ENCODE measurements at regions not wholly inside any gene's neighbourhood (a gene's known extent, or its start where the extent isn't known, plus 50 kb on each side); places are given as distances from the start of the nearest gene placed in this dataset.

DNA sequence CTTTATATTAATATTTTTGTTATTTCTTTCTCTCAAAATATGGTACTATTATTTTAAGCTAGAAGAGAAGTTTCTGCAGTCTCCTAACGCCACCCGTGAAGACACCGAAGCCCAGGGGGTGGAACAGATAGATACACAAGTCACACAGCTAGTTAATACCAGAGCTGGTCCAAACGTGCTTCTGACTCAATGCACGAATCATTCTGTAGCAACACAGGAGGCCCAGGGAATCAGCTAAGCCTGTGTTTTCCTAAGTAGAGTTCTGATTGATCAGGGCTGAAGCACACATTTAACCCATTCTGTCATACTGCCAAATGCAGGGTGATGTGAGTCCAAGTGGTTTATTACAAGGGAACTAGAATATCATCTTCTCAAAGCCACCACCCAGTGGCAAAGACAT lies 116.9 kb upstream of the PWP1 start:
- Histone ChIP-seq H3K79me2 (ENCODE audit: low read length) (no peaks in the 10 kb centered on the region), H3K9me2 (replicated peaks; ENCODE audit: low read length) (no peaks in the 10 kb centered on the region), H3K4me3 (ENCODE audit: low read length) (no peak overlapping the region), H3F3A (ENCODE audit: low read length, unreplicated experiment) (no peaks in the 10 kb centered on the region), H3K27ac (ENCODE audit: low read length) (no peak overlapping the region), H3K9ac (ENCODE audit: low read length) (no peak overlapping the region), H3K27me3 (ENCODE audit: low read length) (no peaks in the 10 kb centered on the region), H3K4me2 (ENCODE audit: low read length) (no peak overlapping the region), H3K4me1 (ENCODE audit: insufficient read depth, low read length) (no peaks in the 10 kb centered on the region), H4K20me1 (ENCODE audit: low read length) (no peaks in the 10 kb centered on the region), H3K36me3 (ENCODE audit: low read depth, low read length) (no peaks in the 10 kb centered on the region), H2AFZ (ENCODE audit: low read length) (no peak overlapping the region), H3K9me3 (ENCODE audit: low read length) (no peaks in the 10 kb centered on the region)
- ChIA-PET CTCF (no interaction called here), POLR2A (ENCODE audit: unreplicated experiment) (no interaction called here)
- TF ChIP-seq CTCF (conservative IDR thresholded peaks at IDR 0.05; ENCODE audit: low read depth, low read length): no peak
- no peak for TF ChIP-seq EZH2 (IDR thresholded peaks at IDR 0.05; ENCODE audit: low read length, unreplicated experiment)
- no peak for TF ChIP-seq EZH2phosphoT487 (IDR thresholded peaks at IDR 0.05; ENCODE audit: borderline replicate concordance, low read length)
- no TSS peak for BruUV-seq (replicated peaks)
- DNase-seq: peak; percentile 43
- intact Hi-C loops (cut with micrococcal nuclease): no loop called here
- no peak for ATAC-seq

DNA sequence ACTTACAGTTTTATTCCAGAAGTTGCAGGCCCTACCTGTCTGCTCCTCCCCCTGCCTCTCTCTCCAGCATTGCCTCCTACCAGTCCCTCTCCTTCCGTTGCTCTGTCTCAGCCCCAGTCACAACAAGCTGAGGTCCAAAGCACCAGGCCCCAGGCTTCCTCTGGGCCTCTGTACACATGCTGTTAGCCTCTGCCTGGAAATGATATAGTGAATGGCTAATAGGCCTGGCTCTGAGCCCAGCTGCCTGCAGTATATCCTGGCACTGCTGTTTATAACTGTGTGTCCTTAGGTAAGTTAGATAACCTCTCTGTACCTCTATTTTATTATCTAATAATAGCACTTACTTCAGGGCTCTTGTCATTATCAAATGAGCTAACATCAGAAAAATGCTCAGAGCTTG lies 114.9 kb upstream of the PWP1 start:
- H3K27me3 ChIP-seq (ENCODE audit: low read length): no peaks in the 10 kb centered on the region
- H3K79me2 ChIP-seq (ENCODE audit: low read length): no peaks in the 10 kb centered on the region
- no peak overlapping the region for H3K9ac ChIP-seq (ENCODE audit: low read length)
- H3K36me3 ChIP-seq (ENCODE audit: low read depth, low read length): no peaks in the 10 kb centered on the region
- no peaks in the 10 kb centered on the region for H3F3A ChIP-seq (ENCODE audit: low read length, unreplicated experiment)
- TF ChIP-seq EZH2 (IDR thresholded peaks at IDR 0.05; ENCODE audit: low read length, unreplicated experiment) (no peak), EZH2phosphoT487 (IDR thresholded peaks at IDR 0.05; ENCODE audit: borderline replicate concordance, low read length) (no peak), CTCF (conservative IDR thresholded peaks at IDR 0.05; ENCODE audit: low read depth, low read length) (no peak)
- CTCF ChIA-PET: no interaction called here
- ATAC-seq (no peak), DNase-seq (peak; percentile 28)
- no peak overlapping the region for H2AFZ ChIP-seq (ENCODE audit: low read length)
- H3K4me3 ChIP-seq (ENCODE audit: low read length): no peak overlapping the region
- POLR2A ChIA-PET (ENCODE audit: unreplicated experiment): interaction anchor here (0.6 kb wide), 1 partner anchor 74 kb away, joined by 4 read pairs; no protein-coding TSS in a partner anchor
- no peak overlapping the region for H3K4me2 ChIP-seq (ENCODE audit: low read length)
- H3K9me2 ChIP-seq (replicated peaks; ENCODE audit: low read length): no peaks in the 10 kb centered on the region
- BruUV-seq (replicated peaks): no TSS peak
- no peaks in the 10 kb centered on the region for H3K9me3 ChIP-seq (ENCODE audit: low read length)
- no peak overlapping the region for H3K27ac ChIP-seq (ENCODE audit: low read length)
- intact Hi-C loops (cut with micrococcal nuclease): no loop called here
- no peaks in the 10 kb centered on the region for H4K20me1 ChIP-seq (ENCODE audit: low read length)
- H3K4me1 ChIP-seq (ENCODE audit: insufficient read depth, low read length): no peaks in the 10 kb centered on the region

DNA sequence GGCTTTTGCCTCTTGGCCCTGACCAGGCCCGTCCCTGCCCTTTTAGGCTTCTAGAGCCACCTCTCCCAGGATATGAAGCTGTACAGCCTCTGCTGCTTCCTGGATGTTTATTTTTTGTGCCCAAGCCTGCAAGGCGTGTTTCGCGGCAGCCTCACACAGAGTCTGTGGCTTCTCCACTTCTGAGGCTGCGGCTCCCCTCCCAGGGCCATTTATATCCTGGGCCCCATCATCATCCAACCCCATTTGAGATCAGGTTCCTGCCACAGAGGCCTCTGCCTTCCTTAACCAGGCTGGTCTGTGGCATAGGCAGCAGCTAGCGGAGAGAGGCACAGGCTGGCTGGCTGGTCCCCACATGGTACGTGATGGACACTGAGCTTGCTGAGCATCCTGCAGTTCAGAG lies 114.1 kb upstream of the PWP1 start:
- POLR2A ChIA-PET (ENCODE audit: unreplicated experiment): interaction anchor here (0.6 kb wide), 1 partner anchor 75 kb away, joined by 4 read pairs; no protein-coding TSS in a partner anchor

More for the DNA sequence above, 114.1 kb upstream of the PWP1 start:
- Histone ChIP-seq H2AFZ (ENCODE audit: low read length) (no peak overlapping the region), H3F3A (ENCODE audit: low read length, unreplicated experiment) (no peaks in the 10 kb centered on the region), H3K4me1 (ENCODE audit: insufficient read depth, low read length) (no peaks in the 10 kb centered on the region), H3K4me3 (ENCODE audit: low read length) (no peak overlapping the region), H4K20me1 (ENCODE audit: low read length) (no peaks in the 10 kb centered on the region), H3K9me3 (ENCODE audit: low read length) (no peaks in the 10 kb centered on the region), H3K36me3 (ENCODE audit: low read depth, low read length) (no peaks in the 10 kb centered on the region), H3K79me2 (ENCODE audit: low read length) (no peaks in the 10 kb centered on the region), H3K4me2 (ENCODE audit: low read length) (no peak overlapping the region), H3K9me2 (replicated peaks; ENCODE audit: low read length) (no peaks in the 10 kb centered on the region), H3K27me3 (ENCODE audit: low read length) (no peaks in the 10 kb centered on the region), H3K27ac (ENCODE audit: low read length) (no peak overlapping the region), H3K9ac (ENCODE audit: low read length) (no peak overlapping the region)
- CTCF ChIA-PET: no interaction called here
- TF ChIP-seq EZH2phosphoT487 (IDR thresholded peaks at IDR 0.05; ENCODE audit: borderline replicate concordance, low read length): no peak
- no peak for TF ChIP-seq CTCF (conservative IDR thresholded peaks at IDR 0.05; ENCODE audit: low read depth, low read length)
- TF ChIP-seq EZH2 (IDR thresholded peaks at IDR 0.05; ENCODE audit: low read length, unreplicated experiment): no peak
- DNase-seq (no peak), ATAC-seq (no peak)
- intact Hi-C loops (cut with micrococcal nuclease): no loop called here
- no TSS peak for BruUV-seq (replicated peaks)

Data from PC-3 (cell line).